Hepatocyte (in vitro differentiated cells): ENCODE measurements at regions not wholly inside any gene's neighbourhood (a gene's known extent, or its start where the extent isn't known, plus 50 kb on each side); places are given as distances from the start of the nearest gene placed in this dataset.

ENCODE experiments used
- EZH2 ChIP-seq: fragments of 200-600 bp; sonication (generic); IDR thresholded peaks from 2 replicates; pipeline ENCODE4 v1.6.1; 2016; ENCODE audit warnings: antibody characterized with exemption, mild to moderate bottlenecking, borderline replicate concordance
- EZH2phosphoT487 ChIP-seq: fragments of 200-600 bp; sonication (generic); IDR thresholded peaks from one replicate; pipeline ENCODE4 v1.6.1; 2018; ENCODE audit warnings: antibody characterized with exemption, mild to moderate bottlenecking, low read depth, moderate library complexity; ENCODE audit not compliant: unreplicated experiment, severe bottlenecking
- TF ChIP-seq, protein P1 (sequence below): fragments of 200-600 bp; sonication (generic); IDR thresholded peaks from 2 replicates; pipeline ENCODE4 v1.5.1; 2016; ENCODE audit warnings: antibody characterized with exemption, mild to moderate bottlenecking; ENCODE audit not compliant: poor library complexity

DNA sequence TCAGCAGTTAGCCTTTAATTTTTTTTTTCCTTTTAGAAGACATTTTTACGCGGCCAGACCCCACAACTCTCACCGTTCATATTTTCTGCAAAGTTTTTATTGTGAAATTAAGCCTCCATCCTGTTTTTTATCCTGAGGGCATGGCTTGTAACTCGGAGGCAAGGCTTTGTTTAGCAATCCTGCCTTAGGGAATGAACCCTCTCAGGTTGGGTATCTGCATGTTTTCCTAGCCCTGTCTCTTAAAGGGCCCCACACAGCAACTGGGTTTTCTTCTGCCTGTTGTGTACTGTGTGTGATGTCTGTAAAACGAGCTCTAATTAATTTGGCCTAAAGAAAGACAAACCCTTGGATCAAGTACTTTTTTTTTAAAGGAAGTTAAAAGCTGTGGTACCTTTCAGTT, 130.2 kb upstream of the COBL start:
- TF ChIP-seq, protein P1, sequence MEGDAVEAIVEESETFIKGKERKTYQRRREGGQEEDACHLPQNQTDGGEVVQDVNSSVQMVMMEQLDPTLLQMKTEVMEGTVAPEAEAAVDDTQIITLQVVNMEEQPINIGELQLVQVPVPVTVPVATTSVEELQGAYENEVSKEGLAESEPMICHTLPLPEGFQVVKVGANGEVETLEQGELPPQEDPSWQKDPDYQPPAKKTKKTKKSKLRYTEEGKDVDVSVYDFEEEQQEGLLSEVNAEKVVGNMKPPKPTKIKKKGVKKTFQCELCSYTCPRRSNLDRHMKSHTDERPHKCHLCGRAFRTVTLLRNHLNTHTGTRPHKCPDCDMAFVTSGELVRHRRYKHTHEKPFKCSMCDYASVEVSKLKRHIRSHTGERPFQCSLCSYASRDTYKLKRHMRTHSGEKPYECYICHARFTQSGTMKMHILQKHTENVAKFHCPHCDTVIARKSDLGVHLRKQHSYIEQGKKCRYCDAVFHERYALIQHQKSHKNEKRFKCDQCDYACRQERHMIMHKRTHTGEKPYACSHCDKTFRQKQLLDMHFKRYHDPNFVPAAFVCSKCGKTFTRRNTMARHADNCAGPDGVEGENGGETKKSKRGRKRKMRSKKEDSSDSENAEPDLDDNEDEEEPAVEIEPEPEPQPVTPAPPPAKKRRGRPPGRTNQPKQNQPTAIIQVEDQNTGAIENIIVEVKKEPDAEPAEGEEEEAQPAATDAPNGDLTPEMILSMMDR: no peak
- no peak for TF ChIP-seq EZH2phosphoT487
- TF ChIP-seq EZH2: no peak
